ENCODE measurements at regions not wholly inside any gene's neighbourhood (a gene's known extent, or its start where the extent isn't known, plus 50 kb on each side); places are given as distances from the start of the nearest gene placed in this dataset.

DNA sequence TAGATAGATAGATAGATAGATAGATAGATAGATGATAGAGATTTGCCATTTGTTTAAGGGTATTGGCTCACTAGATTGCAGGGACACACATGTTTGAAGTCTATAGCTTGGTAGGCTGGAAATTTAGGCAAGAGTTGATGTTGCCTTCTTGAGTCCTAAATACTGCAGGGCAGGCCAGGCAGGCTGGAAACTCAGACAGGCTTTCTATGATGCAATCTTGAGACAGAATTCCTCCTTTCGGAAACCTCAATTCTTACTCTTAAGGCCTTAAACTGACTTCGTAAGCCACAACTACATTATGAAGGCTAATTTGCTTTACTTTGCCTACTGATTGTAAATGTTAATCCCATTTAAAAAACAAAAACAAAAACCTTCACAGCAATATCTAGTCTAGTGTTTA is 322.9 kb upstream of the AKR1E2 start:
- H4K20me1 ChIP-seq (ENCODE audit: insufficient read depth) = no peaks in the 10 kb centered on the region
- no peaks in the 10 kb centered on the region for H3K4me1 ChIP-seq (replicated peaks; ENCODE audit: insufficient read depth)
- no peak overlapping the region for H2AFZ ChIP-seq
- ChIA-PET CTCF (no interaction called here), POLR2A (ENCODE audit: unreplicated experiment) (no interaction called here)
- H3K79me2 ChIP-seq (ENCODE audit: low read depth) = no peaks in the 10 kb centered on the region
- no peak overlapping the region for H3K27ac ChIP-seq
- intact Hi-C loops (cut with micrococcal nuclease; ENCODE audit: unreplicated experiment) = no loop called here
- TF ChIP-seq EZH2 (IDR thresholded peaks at IDR 0.05; ENCODE audit: low read depth) = no peak
- TF ChIP-seq, protein P1, sequence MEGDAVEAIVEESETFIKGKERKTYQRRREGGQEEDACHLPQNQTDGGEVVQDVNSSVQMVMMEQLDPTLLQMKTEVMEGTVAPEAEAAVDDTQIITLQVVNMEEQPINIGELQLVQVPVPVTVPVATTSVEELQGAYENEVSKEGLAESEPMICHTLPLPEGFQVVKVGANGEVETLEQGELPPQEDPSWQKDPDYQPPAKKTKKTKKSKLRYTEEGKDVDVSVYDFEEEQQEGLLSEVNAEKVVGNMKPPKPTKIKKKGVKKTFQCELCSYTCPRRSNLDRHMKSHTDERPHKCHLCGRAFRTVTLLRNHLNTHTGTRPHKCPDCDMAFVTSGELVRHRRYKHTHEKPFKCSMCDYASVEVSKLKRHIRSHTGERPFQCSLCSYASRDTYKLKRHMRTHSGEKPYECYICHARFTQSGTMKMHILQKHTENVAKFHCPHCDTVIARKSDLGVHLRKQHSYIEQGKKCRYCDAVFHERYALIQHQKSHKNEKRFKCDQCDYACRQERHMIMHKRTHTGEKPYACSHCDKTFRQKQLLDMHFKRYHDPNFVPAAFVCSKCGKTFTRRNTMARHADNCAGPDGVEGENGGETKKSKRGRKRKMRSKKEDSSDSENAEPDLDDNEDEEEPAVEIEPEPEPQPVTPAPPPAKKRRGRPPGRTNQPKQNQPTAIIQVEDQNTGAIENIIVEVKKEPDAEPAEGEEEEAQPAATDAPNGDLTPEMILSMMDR (conservative IDR thresholded peaks at IDR 0.05) = no peak
- BruUV-seq (replicated peaks) = no TSS peak
- no peaks in the 10 kb centered on the region; the same call in 1 of the 2 replicates for H3F3A ChIP-seq (ENCODE audit: insufficient read depth, low read depth)
- no peak overlapping the region for H3K4me3 ChIP-seq
- no peaks in the 10 kb centered on the region for H3K27me3 ChIP-seq (ENCODE audit: insufficient read depth, low read depth)
- no peaks in the 10 kb centered on the region for H3K36me3 ChIP-seq (ENCODE audit: low read depth)
- no peaks in the 10 kb centered on the region for H3K9me2 ChIP-seq (ENCODE audit: insufficient read depth)
- no peak overlapping the region for H3K4me2 ChIP-seq
- H3K9me3 ChIP-seq (ENCODE audit: insufficient read depth, low read depth) = no peaks in the 10 kb centered on the region
- DNase-seq = no peak

DNA sequence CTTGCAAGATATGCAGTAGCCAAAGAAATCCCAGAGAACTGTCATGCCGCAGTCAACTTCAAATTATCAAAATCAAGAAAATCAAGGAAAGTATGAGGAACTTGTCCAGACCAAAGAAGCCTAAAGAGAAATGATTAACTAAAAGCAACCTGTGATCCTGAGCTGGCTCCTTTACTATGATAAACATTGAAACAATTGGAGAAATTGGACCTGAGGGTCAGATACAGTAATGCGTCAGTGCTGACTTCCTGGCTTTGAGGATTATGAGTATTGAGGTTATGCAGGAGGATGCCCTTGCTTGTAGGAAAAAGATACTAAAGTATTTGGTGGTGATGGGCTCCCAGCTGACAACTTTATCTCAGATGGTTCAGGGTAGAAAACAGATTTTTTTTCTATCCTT is 324.7 kb upstream of the AKR1E2 start:
- Histone ChIP-seq H3K4me1 (replicated peaks; ENCODE audit: insufficient read depth) (no peaks in the 10 kb centered on the region), H3K79me2 (ENCODE audit: low read depth) (no peaks in the 10 kb centered on the region), H3K4me2 (no peak overlapping the region), H3K4me3 (no peak overlapping the region), H3K9me2 (ENCODE audit: insufficient read depth) (no peaks in the 10 kb centered on the region), H3K27ac (no peak overlapping the region), H4K20me1 (ENCODE audit: insufficient read depth) (no peaks in the 10 kb centered on the region), H3F3A (ENCODE audit: insufficient read depth, low read depth) (no peaks in the 10 kb centered on the region; the same call in 1 of the 2 replicates), H2AFZ (no peak overlapping the region), H3K9me3 (ENCODE audit: insufficient read depth, low read depth) (no peaks in the 10 kb centered on the region), H3K27me3 (ENCODE audit: insufficient read depth, low read depth) (no peaks in the 10 kb centered on the region), H3K36me3 (ENCODE audit: low read depth) (no peaks in the 10 kb centered on the region)
- ChIA-PET CTCF (no interaction called here), POLR2A (ENCODE audit: unreplicated experiment) (interaction anchor here (0.6 kb wide), 1 partner anchor 51 kb away, joined by 3 read pairs; no protein-coding TSS in a partner anchor)
- no TSS peak for BruUV-seq (replicated peaks)
- DNase-seq = no peak
- intact Hi-C loops (cut with micrococcal nuclease; ENCODE audit: unreplicated experiment) = no loop called here
- TF ChIP-seq, protein P1 (conservative IDR thresholded peaks at IDR 0.05) = no peak
- no peak for TF ChIP-seq EZH2 (IDR thresholded peaks at IDR 0.05; ENCODE audit: low read depth)

DNA sequence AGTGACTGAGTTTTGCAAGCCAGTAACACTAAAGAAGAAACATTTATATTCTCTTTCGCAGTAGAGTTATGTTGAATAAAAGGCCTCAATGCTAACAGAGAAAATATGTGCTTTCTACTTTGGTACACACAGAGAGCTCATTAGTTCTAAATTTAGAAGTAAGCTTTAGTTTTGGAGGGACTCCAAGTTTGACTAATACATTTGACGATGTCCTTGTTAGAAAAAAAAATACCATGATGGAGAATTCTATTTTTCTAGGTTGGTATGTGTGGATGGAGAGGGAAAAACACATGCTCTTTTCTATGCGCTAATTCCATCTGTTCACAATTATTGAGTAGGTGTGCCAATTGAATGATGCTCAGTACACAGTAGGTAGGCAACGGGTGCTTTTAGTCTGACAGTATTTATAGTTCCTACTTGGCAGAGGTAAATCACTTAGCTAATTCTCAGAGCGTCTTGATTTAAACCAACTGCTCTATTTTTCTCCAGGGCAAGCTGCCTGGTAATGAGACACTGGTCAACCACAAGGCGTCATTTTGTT is 327.2 kb upstream of the AKR1E2 start:
- no peak overlapping the region for H2AFZ ChIP-seq
- H3K27me3 ChIP-seq (ENCODE audit: insufficient read depth, low read depth) = no peaks in the 10 kb centered on the region
- H3K4me1 ChIP-seq (replicated peaks; ENCODE audit: insufficient read depth) = no peaks in the 10 kb centered on the region
- no peaks in the 10 kb centered on the region for H3K9me2 ChIP-seq (ENCODE audit: insufficient read depth)
- H3K36me3 ChIP-seq (ENCODE audit: low read depth) = no peaks in the 10 kb centered on the region
- H4K20me1 ChIP-seq (ENCODE audit: insufficient read depth) = no peaks in the 10 kb centered on the region
- H3K27ac ChIP-seq = no peak overlapping the region
- no peak for TF ChIP-seq EZH2 (IDR thresholded peaks at IDR 0.05; ENCODE audit: low read depth)
- TF ChIP-seq, protein P1 (conservative IDR thresholded peaks at IDR 0.05) = no peak
- no peak for DNase-seq
- CTCF ChIA-PET = no interaction called here
- no peaks in the 10 kb centered on the region for H3K9me3 ChIP-seq (ENCODE audit: insufficient read depth, low read depth)
- intact Hi-C loops (cut with micrococcal nuclease; ENCODE audit: unreplicated experiment) = no loop called here
- BruUV-seq (replicated peaks) = no TSS peak
- no peaks in the 10 kb centered on the region for H3K79me2 ChIP-seq (ENCODE audit: low read depth)
- POLR2A ChIA-PET (ENCODE audit: unreplicated experiment) = no interaction called here
- no peak overlapping the region for H3K4me3 ChIP-seq
- no peak overlapping the region for H3K4me2 ChIP-seq
- no peaks in the 10 kb centered on the region for H3F3A ChIP-seq (ENCODE audit: insufficient read depth, low read depth)
